Erythroblast (primary cell): ENCODE measurements at regions not wholly inside any gene's neighbourhood (a gene's known extent, or its start where the extent isn't known, plus 50 kb on each side); places are given as distances from the start of the nearest gene placed in this dataset.

Experiments used
- GATA1 ChIP-seq: IDR thresholded peaks from 2 replicates; pipeline ENCODE4 v1.6.1; 2011; ENCODE audit warnings: low read depth, mild to moderate bottlenecking, control low read depth, low read length, moderate library complexity
- POLR2A ChIP-seq: IDR thresholded peaks from 2 replicates; pipeline ENCODE4 v1.6.1; 2011; ENCODE audit warnings: mild to moderate bottlenecking, low read length

- TF ChIP-seq POLR2A: no peak
- no peak for TF ChIP-seq GATA1
Observed at GRCh38 chr3:194760494-194761137, 74.9 kb downstream of the FAM43A start.
